ENCODE measurements at regions not wholly inside any gene's neighbourhood (a gene's known extent, or its start where the extent isn't known, plus 50 kb on each side); places are given as distances from the start of the nearest gene placed in this dataset.

- TF ChIP-seq POLR2AphosphoS5 (IDR thresholded peaks at IDR 0.05), result no peak
- TF ChIP-seq CTCF (IDR thresholded peaks at IDR 0.05), result no peak
- no peak for TF ChIP-seq POLR2A (IDR thresholded peaks at IDR 0.05)
Measured at GRCh38 chr17:5686074-5686635, 101.8 kb upstream of the NLRP1 start.

Data from gastroesophageal sphincter (tissue), 3 donors.